ENCODE measurements at regions not wholly inside any gene's neighbourhood (a gene's known extent, or its start where the extent isn't known, plus 50 kb on each side); places are given as distances from the start of the nearest gene placed in this dataset.

GRCh38 chr1:199303035-199303434 lies 664.2 kb downstream of the PTPRC start:
- H4K91ac ChIP-seq (ENCODE audit: low read length), result no peak overlapping the region
- no peak overlapping the region for H3K23ac ChIP-seq (ENCODE audit: low read length in 2 of 2)
- no peak overlapping the region for H2BK15ac ChIP-seq (ENCODE audit: low read depth, poor library complexity, severe bottlenecking)
- no peaks in the 10 kb centered on the region for H3K4me1 ChIP-seq (ENCODE audit: control insufficient read depth, insufficient read depth, low read depth, low read length)
- H3K14ac ChIP-seq (ENCODE audit: low read length in 2 of 2), result no peak overlapping the region
- H3K79me1 ChIP-seq (replicated peaks; ENCODE audit: low read length, poor library complexity, severe bottlenecking), result no peaks in the 10 kb centered on the region
- H3K9me3 ChIP-seq (ENCODE audit: control insufficient read depth, low read length), result no peaks in the 10 kb centered on the region
- no peak overlapping the region for H2AK5ac ChIP-seq (ENCODE audit: low read length, severe bottlenecking)
- no peak overlapping the region for H4K8ac ChIP-seq (ENCODE audit: low read length)
- no peak overlapping the region for H2BK5ac ChIP-seq (ENCODE audit: low read depth, low read length, poor library complexity, severe bottlenecking)
- DNase-seq, result no peak
- H3K27ac ChIP-seq (ENCODE audit: low read length, poor library complexity, severe bottlenecking), result no peak overlapping the region
- 100% methylated on average over 1 of the region's 2 CpGs for WGBS
- H3K36me3 ChIP-seq (ENCODE audit: control insufficient read depth in 1 of 2, insufficient read depth in 2 of 2, low read depth in 1 of 2, low read length in 2 of 2), result no peaks in the 10 kb centered on the region
- no peak overlapping the region for H2BK120ac ChIP-seq (ENCODE audit: low read depth, low read length)
- no peak overlapping the region for H3K4me2 ChIP-seq (ENCODE audit: low read length, poor library complexity, severe bottlenecking)
- H2AFZ ChIP-seq (ENCODE audit: low read depth, low read length), result no peak overlapping the region
- H3K27me3 ChIP-seq (ENCODE audit: control insufficient read depth in 1 of 2, insufficient read depth in 1 of 2, low read length in 2 of 2), result no peaks in the 10 kb centered on the region
- no peak overlapping the region for H3K9ac ChIP-seq (ENCODE audit: low read length)
- no peak overlapping the region for H3K18ac ChIP-seq (ENCODE audit: low read depth in 1 of 2, low read length in 2 of 2)
- H3K4ac ChIP-seq (ENCODE audit: low read depth in 1 of 2, low read length in 2 of 2), result no peak overlapping the region
- H2BK12ac ChIP-seq (ENCODE audit: low read length in 2 of 2), result no peak overlapping the region
- H3K4me3 ChIP-seq (ENCODE audit: insufficient read depth in 1 of 2, low read depth in 1 of 2, low read length in 2 of 2), result no peak overlapping the region

GRCh38 chr1:199305053-199305452 lies 666.2 kb downstream of the PTPRC start:
- Histone ChIP-seq H2BK120ac (ENCODE audit: low read depth, low read length) (no peak overlapping the region), H2BK15ac (ENCODE audit: low read depth, poor library complexity, severe bottlenecking) (no peak overlapping the region), H3K4ac (ENCODE audit: low read depth in 1 of 2, low read length in 2 of 2) (no peak overlapping the region), H3K9me3 (ENCODE audit: control insufficient read depth, low read length) (no peaks in the 10 kb centered on the region), H3K27ac (ENCODE audit: low read length, poor library complexity, severe bottlenecking) (no peak overlapping the region), H3K79me1 (replicated peaks; ENCODE audit: low read length, poor library complexity, severe bottlenecking) (no peaks in the 10 kb centered on the region), H4K91ac (ENCODE audit: low read length) (no peak overlapping the region), H2BK5ac (ENCODE audit: low read depth, low read length, poor library complexity, severe bottlenecking) (no peak overlapping the region), H2AFZ (ENCODE audit: low read depth, low read length) (no peak overlapping the region), H2AK5ac (ENCODE audit: low read length, severe bottlenecking) (no peak overlapping the region), H3K27me3 (ENCODE audit: control insufficient read depth in 1 of 2, insufficient read depth in 1 of 2, low read length in 2 of 2) (no peaks in the 10 kb centered on the region), H2BK12ac (ENCODE audit: low read length in 2 of 2) (no peak overlapping the region), H4K8ac (ENCODE audit: low read length) (no peak overlapping the region), H3K9ac (ENCODE audit: low read length) (no peak overlapping the region), H3K4me3 (ENCODE audit: insufficient read depth in 1 of 2, low read depth in 1 of 2, low read length in 2 of 2) (no peak overlapping the region), H3K4me1 (ENCODE audit: control insufficient read depth, insufficient read depth, low read depth, low read length) (no peaks in the 10 kb centered on the region), H3K36me3 (ENCODE audit: control insufficient read depth in 1 of 2, insufficient read depth in 2 of 2, low read depth in 1 of 2, low read length in 2 of 2) (no peaks in the 10 kb centered on the region), H3K23ac (ENCODE audit: low read length in 2 of 2) (no peak overlapping the region), H3K14ac (ENCODE audit: low read length in 2 of 2) (no peak overlapping the region), H3K4me2 (ENCODE audit: low read length, poor library complexity, severe bottlenecking) (no peak overlapping the region), H3K18ac (ENCODE audit: low read depth in 1 of 2, low read length in 2 of 2) (no peak overlapping the region)
- WGBS, result no CpG with 5 or more reads among the region's 2 CpGs
- no peak for DNase-seq

- 90% methylated on average over 4 of the region's 6 CpGs for WGBS
- Histone ChIP-seq H3K79me1 (replicated peaks; ENCODE audit: low read length, poor library complexity, severe bottlenecking) (no peaks in the 10 kb centered on the region), H3K18ac (ENCODE audit: low read depth in 1 of 2, low read length in 2 of 2) (no peak overlapping the region)
Observed at GRCh38 chr1:199307496-199308264, 668.8 kb downstream of the PTPRC start.

GRCh38 chr1:199308349-199308846 lies 669.6 kb downstream of the PTPRC start:
- Histone ChIP-seq H3K36me3 (ENCODE audit: control insufficient read depth in 1 of 2, insufficient read depth in 2 of 2, low read depth in 1 of 2, low read length in 2 of 2) (no peaks in the 10 kb centered on the region), H3K14ac (ENCODE audit: low read length in 2 of 2) (no peak overlapping the region), H2AFZ (ENCODE audit: low read depth, low read length) (no peak overlapping the region), H2BK12ac (ENCODE audit: low read length in 2 of 2) (no peak overlapping the region), H2BK120ac (ENCODE audit: low read depth, low read length) (no peak overlapping the region), H3K4me3 (ENCODE audit: insufficient read depth in 1 of 2, low read depth in 1 of 2, low read length in 2 of 2) (no peak overlapping the region), H2BK15ac (ENCODE audit: low read depth, poor library complexity, severe bottlenecking) (no peak overlapping the region), H3K4ac (ENCODE audit: low read depth in 1 of 2, low read length in 2 of 2) (no peak overlapping the region), H3K18ac (ENCODE audit: low read depth in 1 of 2, low read length in 2 of 2) (no peak overlapping the region), H3K4me2 (ENCODE audit: low read length, poor library complexity, severe bottlenecking) (no peak overlapping the region), H3K27me3 (ENCODE audit: control insufficient read depth in 1 of 2, insufficient read depth in 1 of 2, low read length in 2 of 2) (no peaks in the 10 kb centered on the region), H2BK5ac (ENCODE audit: low read depth, low read length, poor library complexity, severe bottlenecking) (no peak overlapping the region), H4K91ac (ENCODE audit: low read length) (no peak overlapping the region), H3K9me3 (ENCODE audit: control insufficient read depth, low read length) (no peaks in the 10 kb centered on the region), H3K27ac (ENCODE audit: low read length, poor library complexity, severe bottlenecking) (no peak overlapping the region), H3K9ac (ENCODE audit: low read length) (no peak overlapping the region), H3K4me1 (ENCODE audit: control insufficient read depth, insufficient read depth, low read depth, low read length) (no peaks in the 10 kb centered on the region), H2AK5ac (ENCODE audit: low read length, severe bottlenecking) (no peak overlapping the region), H3K23ac (ENCODE audit: low read length in 2 of 2) (no peak overlapping the region), H3K79me1 (replicated peaks; ENCODE audit: low read length, poor library complexity, severe bottlenecking) (no peaks in the 10 kb centered on the region), H4K8ac (ENCODE audit: low read length) (no peak overlapping the region)
- no peak for DNase-seq
- 93% methylated on average over 4 of the region's 5 CpGs for WGBS

More at GRCh38 chr1:199307496-199308264, 668.8 kb downstream of the PTPRC start:
- H3K9me3 ChIP-seq (ENCODE audit: control insufficient read depth, low read length), result no peaks in the 10 kb centered on the region
- no peak overlapping the region for H2BK12ac ChIP-seq (ENCODE audit: low read length in 2 of 2)
- H3K9ac ChIP-seq (ENCODE audit: low read length), result no peak overlapping the region
- no peak overlapping the region for H3K27ac ChIP-seq (ENCODE audit: low read length, poor library complexity, severe bottlenecking)
- H2BK120ac ChIP-seq (ENCODE audit: low read depth, low read length), result no peak overlapping the region
- H4K8ac ChIP-seq (ENCODE audit: low read length), result no peak overlapping the region
- H3K4me2 ChIP-seq (ENCODE audit: low read length, poor library complexity, severe bottlenecking), result no peak overlapping the region
- H3K14ac ChIP-seq (ENCODE audit: low read length in 2 of 2), result no peak overlapping the region
- no peaks in the 10 kb centered on the region for H3K4me1 ChIP-seq (ENCODE audit: control insufficient read depth, insufficient read depth, low read depth, low read length)
- H2BK5ac ChIP-seq (ENCODE audit: low read depth, low read length, poor library complexity, severe bottlenecking), result no peak overlapping the region
- H3K27me3 ChIP-seq (ENCODE audit: control insufficient read depth in 1 of 2, insufficient read depth in 1 of 2, low read length in 2 of 2), result no peaks in the 10 kb centered on the region
- no peaks in the 10 kb centered on the region for H3K36me3 ChIP-seq (ENCODE audit: control insufficient read depth in 1 of 2, insufficient read depth in 2 of 2, low read depth in 1 of 2, low read length in 2 of 2)
- no peak overlapping the region for H2AFZ ChIP-seq (ENCODE audit: low read depth, low read length)
- no peak for DNase-seq
- H4K91ac ChIP-seq (ENCODE audit: low read length), result no peak overlapping the region
- no peak overlapping the region for H3K23ac ChIP-seq (ENCODE audit: low read length in 2 of 2)
- H3K4me3 ChIP-seq (ENCODE audit: insufficient read depth in 1 of 2, low read depth in 1 of 2, low read length in 2 of 2), result no peak overlapping the region
- no peak overlapping the region for H2AK5ac ChIP-seq (ENCODE audit: low read length, severe bottlenecking)
- H3K4ac ChIP-seq (ENCODE audit: low read depth in 1 of 2, low read length in 2 of 2), result no peak overlapping the region
- H2BK15ac ChIP-seq (ENCODE audit: low read depth, poor library complexity, severe bottlenecking), result no peak overlapping the region

All from mesenchymal stem cell (in vitro differentiated cells and primary cell).